Epithelial cell of esophagus (primary cell): ENCODE measurements at regions not wholly inside any gene's neighbourhood (a gene's known extent, or its start where the extent isn't known, plus 50 kb on each side); places are given as distances from the start of the nearest gene placed in this dataset.
A peak's percentile ranks its signal among the peaks of the same experiment; 100 is the strongest.

Experiments
- DNase-seq: peaks from one replicate; pipeline ENCODE4 v3.0.0; 2010; ENCODE audit warnings: low read depth
- H3K4me3 ChIP-seq: 2 replicates; pipeline ENCODE4 v1.5.1; 2011; ENCODE audit warnings: mild to moderate bottlenecking, low read length, control low read depth
- CTCF ChIP-seq: IDR thresholded peaks from 2 replicates; pipeline ENCODE4 v1.5.1; 2011; ENCODE audit warnings: low read depth, mild to moderate bottlenecking, low read length, control low read depth, inconsistent platforms; ENCODE audit not compliant: insufficient read depth; ENCODE audit errors: missing control alignments

GRCh38 chr3:76547674-76548073, 492.2 kb upstream of the ROBO2 start:
- H3K4me3 ChIP-seq: no peak overlapping the region
- no peak for TF ChIP-seq CTCF
- no peak for DNase-seq

- DNase-seq: no peak
- no peak for TF ChIP-seq CTCF
- no peak overlapping the region for H3K4me3 ChIP-seq
Measured at GRCh38 chr3:76550522-76551201, 489.2 kb upstream of the ROBO2 start.

GRCh38 chr3:76551739-76552138, 488.2 kb upstream of the ROBO2 start:
- no peak for TF ChIP-seq CTCF
- H3K4me3 ChIP-seq: no peak overlapping the region
- no peak for DNase-seq

- DNase-seq: no peak
- no peak overlapping the region for H3K4me3 ChIP-seq
- no peak for TF ChIP-seq CTCF
Measured at GRCh38 chr3:76552653-76553052, 487.2 kb upstream of the ROBO2 start.

- TF ChIP-seq CTCF: no peak
- DNase-seq: peak; percentile 1
- no peak overlapping the region for H3K4me3 ChIP-seq
Measured at GRCh38 chr3:76554707-76555106, 485.2 kb upstream of the ROBO2 start.

GRCh38 chr3:76561494-76562236, 478.2 kb upstream of the ROBO2 start:
- no peak for DNase-seq
- no peak for TF ChIP-seq CTCF
- no peak overlapping the region for H3K4me3 ChIP-seq

GRCh38 chr3:76565496-76566210, 474.2 kb upstream of the ROBO2 start:
- no peak overlapping the region for H3K4me3 ChIP-seq
- DNase-seq: no peak
- TF ChIP-seq CTCF: no peak
